HUDEP-2 (cell line): ENCODE measurements at regions not wholly inside any gene's neighbourhood (a gene's known extent, or its start where the extent isn't known, plus 50 kb on each side); places are given as distances from the start of the nearest gene placed in this dataset.
"Not testable (repeated sequence)": the region's sequence is repeated elsewhere in the genome, so short reads cannot be mapped to it uniquely, and the experiment has no call there.

Source experiments
- DNase-seq, 76 experiments: peaks; one replicate each; lab custom pipeline; 2025; ENCODE audit not compliant: unreplicated experiment in 76 of 76; lab: John Stamatoyannopoulos, UW

DNA sequence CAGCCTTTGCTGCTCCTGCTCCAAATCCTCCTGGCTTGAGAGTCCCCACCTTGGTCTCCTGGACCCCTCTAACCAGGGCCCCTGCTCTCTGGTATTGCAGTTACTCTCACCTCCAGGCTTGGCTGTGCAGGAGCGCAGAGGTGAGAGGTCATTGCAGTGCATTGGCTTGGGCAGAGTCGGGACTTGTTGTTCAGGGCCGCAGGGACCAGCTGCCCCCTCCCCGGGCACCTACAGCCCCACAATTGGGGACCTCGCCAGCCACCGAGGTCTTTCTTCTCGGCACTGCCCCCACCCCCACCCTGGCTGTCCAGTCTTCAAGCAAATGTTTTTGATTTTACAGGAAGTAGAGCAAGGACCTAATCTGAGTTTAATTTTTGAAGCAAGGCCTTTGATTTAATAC is 65.5 kb upstream of the FGF3 start:
- DNase-seq, result no peak

DNA sequence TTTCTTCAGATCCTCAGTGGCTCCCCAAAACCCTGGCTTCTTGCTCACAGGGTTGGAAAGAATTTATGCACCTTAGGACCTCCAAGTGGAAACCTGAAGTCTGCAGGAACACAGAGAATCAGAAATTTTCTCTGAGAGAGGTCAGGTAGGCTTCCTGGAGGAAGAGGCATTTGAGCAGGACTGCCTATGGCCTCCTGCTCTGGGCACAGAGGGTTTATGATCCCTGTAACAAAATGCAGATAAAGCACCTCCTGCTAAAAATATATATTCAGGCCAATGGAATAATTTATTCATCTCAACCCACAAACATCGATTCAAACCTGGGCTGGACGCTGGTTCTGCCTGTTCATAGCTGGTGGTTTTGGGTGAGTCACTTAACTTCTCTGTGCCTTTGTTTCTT is 68.1 kb upstream of the FGF3 start:
- no peak for DNase-seq

DNA sequence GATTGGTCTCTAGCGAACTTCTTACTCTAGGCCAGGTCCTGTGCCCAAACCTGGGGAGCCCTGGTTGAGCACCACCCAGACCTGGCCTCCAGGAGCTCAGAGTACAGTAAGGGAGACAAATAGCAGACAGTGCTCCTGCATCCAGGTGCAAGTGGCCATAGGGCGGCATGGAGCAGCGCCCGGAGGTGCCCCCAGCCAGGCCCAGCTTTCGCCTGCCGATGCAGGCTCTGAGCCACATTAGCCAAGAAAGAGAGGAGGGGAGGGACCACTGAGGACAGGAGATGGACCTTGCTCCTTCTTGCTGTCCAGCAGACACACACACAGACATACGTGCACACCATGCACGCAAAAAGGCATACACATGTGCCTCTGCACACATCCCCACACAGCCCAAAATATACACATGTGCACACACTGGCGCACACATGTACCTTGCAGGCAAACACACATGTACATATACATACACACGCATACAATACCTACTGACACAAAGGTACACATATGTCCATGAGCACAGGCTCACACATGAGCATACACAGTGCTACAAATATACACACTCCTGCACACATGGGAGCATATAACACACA is 68.7 kb upstream of the FGF3 start:
- no peak for DNase-seq

DNA sequence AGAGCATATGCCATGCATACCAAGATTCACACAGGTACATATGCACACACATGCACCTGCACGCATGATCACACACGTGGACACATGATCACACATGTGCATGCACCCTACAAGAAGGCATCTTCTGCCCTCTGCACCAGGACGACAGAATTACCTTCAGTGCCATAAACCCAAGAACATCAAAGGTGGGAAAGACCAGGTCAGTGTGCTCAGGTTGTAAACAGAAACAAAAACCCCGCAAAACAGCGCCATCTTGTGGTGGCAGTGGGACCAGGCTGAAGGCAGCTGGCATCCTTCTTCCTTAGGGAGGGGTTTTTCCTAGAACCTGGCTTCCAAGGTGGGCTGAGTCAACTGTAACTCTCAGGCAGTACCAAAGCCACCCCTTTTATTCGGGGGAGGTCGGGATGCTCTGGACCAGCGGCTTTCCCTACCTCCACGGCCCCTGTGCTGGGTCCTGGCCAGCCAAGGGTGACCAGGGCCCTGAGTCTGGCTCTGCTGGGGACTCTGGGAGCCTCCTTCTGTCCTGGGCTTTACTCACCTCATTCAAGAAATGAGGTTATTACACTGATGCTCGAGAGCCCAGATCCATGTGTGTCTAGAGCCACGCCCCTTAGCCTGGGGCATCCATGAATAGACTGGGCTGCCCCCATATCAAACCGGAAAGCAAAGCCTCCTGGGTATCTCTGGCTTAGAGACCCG is 69.4 kb upstream of the FGF3 start:
- peak in 48 of 76 experiments; percentile 5 to 67 (median 44) for DNase-seq

DNA sequence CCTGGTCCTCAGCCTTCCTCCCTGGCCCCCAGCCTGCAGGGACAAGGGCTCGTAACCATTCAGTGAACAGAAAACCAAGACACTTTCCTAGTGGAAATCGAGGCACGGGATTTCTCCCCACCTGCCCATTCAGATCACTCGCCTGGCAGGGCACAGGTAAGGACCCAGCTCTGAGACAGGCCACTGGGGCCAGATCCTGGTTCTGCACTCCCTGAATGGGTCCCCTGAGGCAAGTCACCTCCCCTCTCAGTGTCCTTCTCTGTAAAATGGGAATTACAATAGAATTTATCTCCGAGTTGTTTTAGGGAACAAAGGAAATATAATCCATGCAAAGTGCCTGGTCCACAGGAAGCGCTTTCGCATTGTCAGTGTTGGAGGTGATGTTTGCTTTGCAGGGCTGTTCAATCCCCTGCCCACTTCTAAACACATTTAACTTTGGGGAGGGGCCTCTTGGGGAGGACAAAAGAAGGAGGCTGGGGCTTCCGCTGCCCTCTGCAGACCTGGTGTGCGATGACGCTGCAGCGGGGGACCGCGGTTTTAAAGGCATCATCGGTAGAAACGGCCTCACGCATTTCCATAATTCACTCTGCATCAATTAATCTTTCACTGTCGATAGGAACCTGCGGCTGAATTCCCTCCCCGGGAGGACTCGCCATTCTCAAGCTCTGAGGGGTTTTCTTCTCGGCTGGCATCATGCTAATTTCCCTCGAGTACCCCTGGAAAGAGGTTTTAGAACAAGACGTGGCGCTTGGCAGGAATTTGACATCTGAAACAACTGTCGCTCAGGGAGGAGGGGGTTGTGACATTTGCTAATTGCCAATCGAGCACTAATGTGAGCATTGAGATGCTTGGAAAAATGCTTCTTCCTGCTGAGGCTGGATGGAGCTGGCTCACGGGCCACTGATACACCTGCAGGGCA is 70.4 kb upstream of the FGF3 start:
- DNase-seq, result no peak

DNA sequence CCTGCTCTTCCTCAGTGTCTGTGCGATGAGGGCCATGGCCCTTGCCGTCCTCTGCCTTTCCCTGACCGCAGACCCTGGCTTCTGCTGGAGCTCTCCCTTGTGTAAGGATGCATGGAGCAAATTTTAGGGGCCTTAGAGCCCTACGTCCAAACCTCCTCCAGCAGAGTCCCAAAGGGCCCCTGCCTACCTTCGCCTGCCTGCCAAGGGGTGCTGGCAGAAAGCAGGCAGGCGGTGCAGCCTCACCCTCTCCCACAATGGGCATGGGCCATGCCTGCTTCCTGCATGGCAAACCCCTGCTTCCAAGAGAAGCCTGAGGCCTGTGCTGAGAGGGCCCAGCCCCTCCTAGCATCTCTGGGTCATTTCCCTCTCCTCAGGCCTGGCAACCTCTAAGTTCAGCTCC is 71.3 kb upstream of the FGF3 start:
- no peak for DNase-seq

DNA sequence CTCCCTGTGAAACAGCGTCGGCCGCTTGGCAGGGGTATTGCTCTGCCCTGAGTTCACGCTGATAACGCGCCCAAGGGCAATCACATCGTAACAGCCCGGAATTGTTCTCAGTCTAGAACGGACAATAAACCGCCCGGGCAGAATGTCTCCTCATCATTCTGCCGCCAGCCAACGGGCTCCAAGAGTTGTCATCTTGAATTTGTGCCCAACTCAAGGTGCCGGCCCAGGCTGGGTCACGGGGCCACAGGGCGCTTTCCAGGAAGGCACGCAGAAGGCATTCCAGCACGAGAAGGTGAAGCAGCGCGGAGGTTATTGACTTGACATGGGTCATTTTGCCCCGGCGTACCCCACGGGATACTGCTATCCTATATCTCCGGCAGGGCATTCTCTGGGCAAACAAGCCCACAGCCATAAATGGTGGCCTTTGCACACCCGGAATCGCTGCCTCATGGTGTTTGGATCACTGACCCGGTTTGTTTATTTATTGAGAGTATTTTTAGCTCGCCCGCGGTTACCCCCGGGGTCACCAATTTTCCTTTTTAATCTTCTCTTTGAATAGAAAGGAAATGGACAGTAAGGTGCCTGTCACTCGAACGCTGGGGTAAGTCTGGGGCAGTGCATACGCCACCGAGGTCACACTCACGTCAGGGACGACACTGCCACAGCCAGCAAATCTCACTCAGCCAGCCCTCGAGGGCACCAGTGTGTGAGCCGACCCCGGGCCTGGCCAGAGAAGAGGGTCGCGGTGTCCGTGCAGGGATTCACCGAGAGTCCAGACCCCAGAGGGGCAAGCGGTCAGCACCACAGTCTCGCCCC is 72.4 kb upstream of the FGF3 start:
- peak in 8 of 76 experiments; percentile 6 to 85 (median 58) for DNase-seq

DNA sequence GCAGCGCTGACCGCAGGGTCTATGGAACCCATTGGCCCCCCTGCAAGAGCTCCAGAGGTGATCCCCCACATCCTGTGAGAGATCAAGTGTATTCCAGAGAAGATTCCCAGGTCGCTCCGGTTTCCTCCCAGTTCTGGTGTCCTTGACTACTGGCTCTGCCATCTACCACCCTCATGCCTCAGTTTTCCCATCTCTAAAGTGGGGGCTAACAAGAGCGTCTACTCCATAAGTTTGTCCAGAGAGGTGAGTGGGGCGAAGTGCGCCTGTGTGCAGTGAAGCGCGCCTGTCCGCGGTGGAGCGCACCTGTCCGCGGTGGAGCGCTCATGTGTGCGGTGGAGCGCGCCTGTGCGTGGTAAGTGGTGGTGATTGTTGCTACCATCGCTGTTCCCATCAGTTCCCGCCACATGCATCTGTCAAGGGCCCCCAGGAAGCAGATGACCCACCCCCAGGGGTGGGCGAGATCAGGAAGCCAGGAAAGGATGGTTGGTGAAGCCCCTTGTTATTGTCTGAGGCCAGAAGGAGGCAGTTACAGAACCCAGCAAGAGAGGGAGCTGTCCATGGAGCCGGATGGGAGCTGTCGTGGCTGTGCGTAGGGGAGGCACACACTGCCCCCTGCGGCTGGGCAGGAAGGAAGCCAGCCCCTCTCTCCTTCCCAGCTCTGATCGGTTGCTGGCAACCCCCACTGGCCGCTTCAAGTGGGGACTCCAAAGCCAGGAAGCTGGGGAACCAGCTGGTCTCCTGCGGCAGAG is 73.2 kb upstream of the FGF3 start:
- DNase-seq, result peak in 8 of 76 experiments; percentile 6 to 18 (median 9)

DNA sequence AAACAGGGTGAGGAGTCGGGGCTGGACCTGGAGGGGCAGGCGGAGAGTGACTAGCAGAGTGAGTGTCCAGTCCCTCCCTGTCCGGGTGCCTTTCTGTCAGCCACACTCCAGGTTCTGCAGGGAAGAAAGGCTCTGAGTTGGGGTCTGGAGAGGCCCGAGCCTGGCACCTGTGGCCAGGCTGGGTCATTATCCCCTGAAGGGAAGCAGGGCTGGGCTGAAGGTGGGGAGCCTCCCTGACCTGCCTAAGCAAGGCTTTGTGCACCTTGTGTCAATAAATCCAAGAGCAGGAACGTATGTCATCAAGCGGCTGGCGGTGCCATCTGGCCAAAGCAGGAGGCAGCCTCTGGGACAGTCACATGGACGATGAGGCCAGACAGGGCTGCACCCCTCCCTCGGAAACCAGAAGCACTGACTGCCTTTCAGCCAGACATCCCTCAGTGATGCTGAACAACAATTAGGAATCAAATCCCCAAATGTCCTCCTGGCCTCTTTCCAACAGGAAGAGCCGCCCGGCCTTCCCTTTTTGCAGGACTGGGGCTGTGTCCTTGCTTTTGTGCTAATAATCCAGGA is 73.9 kb upstream of the FGF3 start:
- DNase-seq, result no peak

DNA sequence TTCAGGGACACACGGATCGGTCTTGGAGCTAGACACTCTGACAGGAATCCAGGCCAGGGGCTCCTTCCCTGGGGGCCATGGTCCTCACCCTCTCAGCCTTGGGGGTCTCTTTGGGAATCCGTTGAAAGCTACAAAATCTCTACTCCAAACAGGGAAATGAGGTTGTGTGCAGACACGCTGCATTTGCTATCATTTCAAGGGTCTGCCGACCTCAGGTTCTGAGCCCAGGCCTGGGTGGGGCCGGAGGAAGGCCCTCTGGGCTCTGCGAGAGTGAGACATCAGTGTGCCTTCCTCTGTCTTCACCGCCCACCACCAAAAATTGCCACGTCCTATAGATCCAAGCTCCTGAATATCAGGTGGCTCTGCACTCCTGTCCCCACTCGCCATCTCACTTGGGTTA is 74.4 kb upstream of the FGF3 start:
- DNase-seq, result no peak

DNA sequence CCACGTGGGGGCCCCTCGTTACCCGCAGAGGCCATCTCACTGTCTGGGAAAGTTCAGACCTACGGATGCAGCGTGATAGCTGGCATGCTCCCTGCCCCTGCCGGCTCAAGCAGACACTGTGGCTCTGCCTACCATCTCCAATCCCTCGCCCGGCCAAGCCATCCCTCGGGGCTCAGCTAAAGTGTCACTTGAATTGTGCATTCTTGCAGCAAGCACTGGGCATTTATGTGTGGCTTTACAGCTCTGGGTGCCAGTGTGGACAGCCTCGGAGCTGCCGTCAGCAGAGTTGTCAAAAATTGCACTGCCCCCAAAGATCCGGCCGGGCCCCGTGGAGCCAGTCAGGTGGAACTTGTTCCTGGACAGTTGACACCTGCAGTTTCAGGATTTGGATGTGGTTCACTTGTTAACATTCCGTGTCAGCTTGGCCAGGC is 75.0 kb upstream of the FGF3 start:
- no peak for DNase-seq

DNA sequence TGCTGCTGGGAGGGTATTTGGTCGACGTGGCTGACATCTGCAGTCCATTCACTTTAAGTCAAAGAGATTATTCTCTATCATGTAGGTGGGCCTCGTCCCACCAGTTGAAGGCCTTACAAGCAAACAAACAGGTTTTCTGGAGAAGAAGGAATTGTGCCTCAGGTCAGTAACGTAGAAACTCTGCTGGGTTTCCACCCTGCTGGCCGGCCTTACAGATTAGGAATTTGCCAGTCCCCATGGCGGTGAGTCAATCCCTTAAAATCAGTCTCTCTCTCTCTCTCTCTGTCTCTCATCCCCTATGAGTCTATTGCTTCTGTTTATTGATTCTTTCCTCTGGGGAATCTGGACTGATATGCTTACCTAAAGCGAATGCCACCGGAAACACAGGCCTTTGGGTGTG is 75.4 kb upstream of the FGF3 start:
- DNase-seq, result no peak

DNA sequence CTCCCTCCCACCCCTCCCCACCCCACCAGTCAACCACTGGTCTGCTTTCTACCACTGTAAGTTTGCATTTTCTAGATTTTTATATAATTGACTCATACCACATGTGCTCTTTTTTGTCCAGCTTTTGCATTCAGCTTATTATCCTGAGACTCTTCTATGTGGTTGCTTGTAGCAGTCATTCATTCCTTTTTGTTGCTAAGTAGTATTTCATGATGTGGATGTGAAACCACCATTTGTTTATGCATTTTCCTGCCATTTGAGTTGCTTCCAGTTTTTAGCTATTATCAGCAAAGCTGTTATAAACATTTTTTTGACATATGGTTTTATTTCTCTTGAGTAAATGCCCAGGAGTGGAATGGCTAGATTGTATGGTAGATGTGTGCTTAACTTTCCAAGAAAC is 77.0 kb upstream of the FGF3 start:
- DNase-seq, result no peak

DNA sequence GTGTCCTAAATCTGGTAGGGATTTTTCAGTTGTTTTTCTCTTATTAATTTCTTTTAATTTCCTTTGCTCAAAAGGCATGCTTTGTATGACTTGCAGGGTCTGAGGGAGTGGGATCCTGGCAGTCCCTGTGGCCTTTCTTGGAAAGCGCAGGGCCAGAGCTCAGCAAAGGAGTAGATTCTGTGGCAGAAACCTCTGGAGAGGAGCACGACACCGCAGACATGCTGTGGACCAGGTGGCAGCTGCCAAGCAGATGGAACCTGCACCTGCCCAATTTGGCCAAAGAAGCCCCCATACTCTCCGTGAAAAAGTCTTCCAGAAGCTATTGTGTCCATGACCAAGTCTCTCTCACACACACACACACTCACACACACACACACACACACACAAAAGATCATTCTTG is 78.9 kb upstream of the FGF3 start:
- DNase-seq, result no peak

DNA sequence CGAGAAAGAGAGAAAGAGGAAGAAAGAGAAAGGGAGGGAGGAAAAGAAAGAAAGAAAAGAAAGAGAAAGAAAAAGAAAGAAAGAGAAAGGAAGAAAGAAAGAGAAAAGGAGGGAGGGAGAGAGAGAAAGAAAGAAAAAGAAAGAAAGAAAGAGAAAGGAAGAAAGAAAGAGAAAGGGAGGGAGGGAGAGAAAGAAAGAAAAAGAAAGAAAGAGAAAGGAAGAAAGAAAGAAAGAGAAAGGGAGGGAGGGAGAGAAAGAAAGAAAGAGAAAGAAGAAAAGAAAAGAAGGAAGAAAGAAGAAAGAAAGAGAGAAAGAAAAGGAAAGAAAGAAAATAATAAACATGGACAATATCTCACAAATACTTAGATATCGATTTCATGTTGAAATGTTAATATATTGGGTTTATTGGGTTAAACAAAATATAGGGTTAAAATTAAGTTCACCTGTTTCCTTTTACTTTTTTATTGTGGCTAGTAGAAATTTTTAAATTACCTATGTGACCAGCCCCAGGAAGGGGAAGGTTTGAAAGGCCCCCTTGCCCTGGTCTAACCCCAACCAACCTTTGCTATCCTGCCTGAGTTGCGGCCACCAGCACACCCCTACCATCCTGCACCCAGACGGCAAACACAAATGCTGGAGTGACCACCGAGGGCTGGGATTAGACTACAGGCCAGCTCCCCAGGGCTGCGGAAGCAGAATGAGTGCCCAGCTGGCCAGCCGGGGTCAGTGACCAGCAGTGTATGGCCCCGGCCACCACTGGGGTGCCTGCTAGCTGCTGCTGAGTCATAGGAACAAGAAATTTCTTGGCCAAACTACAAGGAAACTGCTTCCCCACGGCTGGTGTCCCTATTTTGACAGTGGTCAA is 81.0 kb upstream of the FGF3 start:
- no peak for DNase-seq

DNA sequence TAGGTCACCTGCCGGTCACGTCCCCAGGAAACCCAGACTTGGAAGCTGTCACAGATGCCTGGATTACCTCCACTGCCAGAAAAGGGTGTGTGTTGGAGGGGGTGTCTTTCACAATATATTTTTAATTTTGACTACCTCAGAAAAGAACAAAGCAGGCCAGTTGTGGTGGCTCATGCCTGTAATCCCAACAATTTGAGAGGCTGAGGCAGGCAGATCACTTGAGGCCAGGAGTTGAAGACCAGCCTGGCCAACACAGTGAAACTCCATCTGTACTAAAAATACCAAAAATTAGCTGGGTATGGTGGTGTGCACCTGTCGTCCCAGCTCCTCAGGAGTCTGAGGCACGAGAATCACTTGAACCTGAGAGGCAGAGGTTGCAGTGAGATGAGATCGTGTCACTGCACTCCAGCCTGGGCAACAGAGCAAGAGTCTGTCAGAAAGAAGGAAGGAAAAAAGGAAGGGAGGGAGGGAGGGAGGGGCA is 81.6 kb upstream of the FGF3 start:
- not testable (repeated sequence) for DNase-seq

DNA sequence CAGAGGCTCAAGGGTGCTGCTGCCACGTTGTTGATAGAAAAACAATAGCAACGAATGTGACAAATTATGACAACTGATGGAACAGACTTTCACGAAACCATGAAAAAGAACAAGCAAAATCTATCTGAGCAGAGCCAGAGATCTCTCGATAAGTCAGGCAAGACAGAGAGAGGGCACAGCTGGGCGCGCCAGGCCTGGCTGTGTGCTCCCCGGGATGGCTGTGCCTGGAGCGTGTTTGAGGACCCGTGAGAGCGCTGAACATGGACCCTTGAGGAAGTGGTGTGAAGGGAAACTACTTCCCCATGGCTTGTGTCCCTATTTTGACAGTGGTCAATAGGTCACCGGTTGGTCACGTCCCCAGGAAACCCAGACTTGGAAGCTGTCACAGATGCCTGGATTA is 83.1 kb upstream of the FGF3 start:
- DNase-seq, result no peak

DNA sequence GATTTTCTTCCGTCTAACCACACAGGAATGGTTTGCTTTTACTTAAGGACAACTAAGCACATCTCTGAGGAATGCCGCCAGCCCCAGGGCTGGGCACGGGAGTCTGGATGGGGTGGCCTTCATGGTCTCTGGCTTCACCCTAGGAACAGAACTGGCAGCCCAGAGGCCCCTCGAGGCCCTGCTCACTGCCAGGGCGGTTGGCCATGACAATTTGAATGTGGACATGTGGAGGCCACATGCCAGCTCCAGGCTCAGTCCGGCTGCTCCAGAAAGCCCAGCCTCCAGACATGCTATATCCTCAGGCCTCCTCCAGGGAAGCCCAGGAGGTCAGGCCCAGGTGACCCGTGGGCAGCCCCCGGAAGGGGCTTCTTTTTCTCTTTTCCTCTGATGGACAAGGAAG is 84.0 kb upstream of the FGF3 start:
- no peak for DNase-seq
